ENCODE measurements at regions not wholly inside any gene's neighbourhood (a gene's known extent, or its start where the extent isn't known, plus 50 kb on each side); places are given as distances from the start of the nearest gene placed in this dataset.

DNA sequence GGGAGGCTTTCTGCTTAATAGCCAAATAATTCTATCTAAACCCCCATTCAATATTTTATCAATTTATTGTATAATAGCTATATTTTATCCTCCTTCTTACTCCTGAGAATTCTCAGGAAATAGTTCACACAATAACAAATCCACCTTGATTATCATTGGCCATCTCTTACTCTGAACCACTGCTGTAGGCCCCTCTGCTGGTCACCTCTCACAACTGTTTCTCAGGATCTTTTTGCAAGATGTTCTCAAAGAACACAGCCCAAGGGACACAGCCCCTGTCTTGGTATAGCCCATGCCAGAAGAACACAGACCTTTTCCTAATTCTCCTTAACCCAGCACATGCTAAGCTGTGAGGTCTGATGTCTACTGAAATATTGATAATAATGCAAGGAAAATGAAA, 74.9 kb upstream of the HTR4 start:
- TF ChIP-seq, protein P1, sequence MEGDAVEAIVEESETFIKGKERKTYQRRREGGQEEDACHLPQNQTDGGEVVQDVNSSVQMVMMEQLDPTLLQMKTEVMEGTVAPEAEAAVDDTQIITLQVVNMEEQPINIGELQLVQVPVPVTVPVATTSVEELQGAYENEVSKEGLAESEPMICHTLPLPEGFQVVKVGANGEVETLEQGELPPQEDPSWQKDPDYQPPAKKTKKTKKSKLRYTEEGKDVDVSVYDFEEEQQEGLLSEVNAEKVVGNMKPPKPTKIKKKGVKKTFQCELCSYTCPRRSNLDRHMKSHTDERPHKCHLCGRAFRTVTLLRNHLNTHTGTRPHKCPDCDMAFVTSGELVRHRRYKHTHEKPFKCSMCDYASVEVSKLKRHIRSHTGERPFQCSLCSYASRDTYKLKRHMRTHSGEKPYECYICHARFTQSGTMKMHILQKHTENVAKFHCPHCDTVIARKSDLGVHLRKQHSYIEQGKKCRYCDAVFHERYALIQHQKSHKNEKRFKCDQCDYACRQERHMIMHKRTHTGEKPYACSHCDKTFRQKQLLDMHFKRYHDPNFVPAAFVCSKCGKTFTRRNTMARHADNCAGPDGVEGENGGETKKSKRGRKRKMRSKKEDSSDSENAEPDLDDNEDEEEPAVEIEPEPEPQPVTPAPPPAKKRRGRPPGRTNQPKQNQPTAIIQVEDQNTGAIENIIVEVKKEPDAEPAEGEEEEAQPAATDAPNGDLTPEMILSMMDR (IDR thresholded peaks at IDR 0.05) = no peak
- no peak for TF ChIP-seq POLR2A (IDR thresholded peaks at IDR 0.05)
- TF ChIP-seq POLR2AphosphoS5 (IDR thresholded peaks at IDR 0.05) = no peak

All from stomach (tissue), 4 donors.